Neural cell (in vitro differentiated cells): ENCODE measurements at regions not wholly inside any gene's neighbourhood (a gene's known extent, or its start where the extent isn't known, plus 50 kb on each side); places are given as distances from the start of the nearest gene placed in this dataset.

ENCODE experiments used
- EP300 ChIP-seq: fragments of 450-650 bp; conservative IDR thresholded peaks from 2 replicates; pipeline ENCODE4 v1.6.1; 2014; ENCODE audit warnings: antibody characterized with exemption, mild to moderate bottlenecking, moderate library complexity; ENCODE audit not compliant: poor library complexity, severe bottlenecking
- MXI1 ChIP-seq: fragments of 450-650 bp; conservative IDR thresholded peaks from 2 replicates; pipeline ENCODE4 v1.6.1; 2014; ENCODE audit warnings: antibody characterized with exemption, mild to moderate bottlenecking; ENCODE audit not compliant: poor library complexity, severe bottlenecking
- POLR2AphosphoS5 ChIP-seq: IDR thresholded peaks from 2 replicates; pipeline ENCODE4 v1.6.1; 2012
- TF ChIP-seq, protein P1 (sequence below): fragments of 450-650 bp; IDR thresholded peaks from 2 replicates; pipeline ENCODE4 v1.5.1; 2014; ENCODE audit warnings: antibody characterized with exemption, mild to moderate bottlenecking, moderate library complexity; ENCODE audit not compliant: poor library complexity, severe bottlenecking

DNA sequence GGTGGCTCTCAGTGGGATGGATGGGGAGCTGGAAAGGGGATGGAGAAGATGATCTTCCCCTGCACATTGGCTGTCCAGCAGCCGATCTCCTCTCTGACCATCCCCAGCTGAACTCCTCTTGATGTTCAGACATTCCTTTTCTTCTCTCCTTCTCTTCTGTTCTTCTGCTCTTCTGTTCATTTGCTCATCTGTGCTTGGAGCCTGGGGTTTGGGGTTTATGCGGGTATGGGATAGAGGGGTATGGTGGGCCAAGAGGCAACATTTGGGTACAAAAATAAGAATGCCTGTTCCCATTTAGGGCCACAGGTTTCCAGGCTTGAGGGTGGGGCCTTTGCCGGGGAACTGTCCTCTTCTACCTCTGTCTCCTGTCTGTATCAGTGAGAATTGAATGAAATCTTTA lies 205.4 kb upstream of the XYLT1 start:
- TF ChIP-seq, protein P1, sequence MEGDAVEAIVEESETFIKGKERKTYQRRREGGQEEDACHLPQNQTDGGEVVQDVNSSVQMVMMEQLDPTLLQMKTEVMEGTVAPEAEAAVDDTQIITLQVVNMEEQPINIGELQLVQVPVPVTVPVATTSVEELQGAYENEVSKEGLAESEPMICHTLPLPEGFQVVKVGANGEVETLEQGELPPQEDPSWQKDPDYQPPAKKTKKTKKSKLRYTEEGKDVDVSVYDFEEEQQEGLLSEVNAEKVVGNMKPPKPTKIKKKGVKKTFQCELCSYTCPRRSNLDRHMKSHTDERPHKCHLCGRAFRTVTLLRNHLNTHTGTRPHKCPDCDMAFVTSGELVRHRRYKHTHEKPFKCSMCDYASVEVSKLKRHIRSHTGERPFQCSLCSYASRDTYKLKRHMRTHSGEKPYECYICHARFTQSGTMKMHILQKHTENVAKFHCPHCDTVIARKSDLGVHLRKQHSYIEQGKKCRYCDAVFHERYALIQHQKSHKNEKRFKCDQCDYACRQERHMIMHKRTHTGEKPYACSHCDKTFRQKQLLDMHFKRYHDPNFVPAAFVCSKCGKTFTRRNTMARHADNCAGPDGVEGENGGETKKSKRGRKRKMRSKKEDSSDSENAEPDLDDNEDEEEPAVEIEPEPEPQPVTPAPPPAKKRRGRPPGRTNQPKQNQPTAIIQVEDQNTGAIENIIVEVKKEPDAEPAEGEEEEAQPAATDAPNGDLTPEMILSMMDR, result no peak
- TF ChIP-seq EP300 (no peak), POLR2AphosphoS5 (no peak), MXI1 (no peak)
